CD4-positive, alpha-beta T cell treated with Interleukin-12 subunit alpha and Interleukin-12 subunit beta, for 1 hour (primary cell): ENCODE measurements at regions not wholly inside any gene's neighbourhood (a gene's known extent, or its start where the extent isn't known, plus 50 kb on each side); places are given as distances from the start of the nearest gene placed in this dataset.

Experiments used
- DNase-seq: peaks from one replicate; pipeline ENCODE4 v3.0.0-alpha.2; 2020

DNA sequence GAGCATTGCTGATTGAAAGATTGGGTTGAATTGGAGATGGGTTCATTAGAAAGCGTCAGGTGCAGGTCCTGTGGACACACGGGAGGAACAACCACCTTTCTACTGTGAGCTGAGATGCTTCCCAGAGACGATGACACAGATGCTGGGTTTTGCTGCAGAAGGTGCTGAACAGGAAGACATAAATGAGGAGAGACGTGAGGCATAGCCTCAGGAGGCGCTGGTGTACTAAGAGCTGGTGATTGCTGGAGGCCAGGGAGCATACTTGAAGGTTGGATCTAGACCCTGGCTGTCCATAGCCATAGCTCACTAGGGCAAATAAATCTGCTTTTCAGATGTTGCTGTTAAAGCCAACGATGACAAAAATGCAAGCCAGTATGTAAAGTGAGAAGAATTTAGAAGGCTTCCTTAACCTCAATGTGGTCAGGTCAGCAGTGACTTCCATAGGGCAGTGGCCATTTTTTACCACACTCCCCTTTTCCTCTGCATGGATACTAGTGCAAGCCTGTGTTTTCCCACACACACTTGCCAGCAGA is 153.7 kb downstream of the SOX11 start:
- no peak for DNase-seq

DNA sequence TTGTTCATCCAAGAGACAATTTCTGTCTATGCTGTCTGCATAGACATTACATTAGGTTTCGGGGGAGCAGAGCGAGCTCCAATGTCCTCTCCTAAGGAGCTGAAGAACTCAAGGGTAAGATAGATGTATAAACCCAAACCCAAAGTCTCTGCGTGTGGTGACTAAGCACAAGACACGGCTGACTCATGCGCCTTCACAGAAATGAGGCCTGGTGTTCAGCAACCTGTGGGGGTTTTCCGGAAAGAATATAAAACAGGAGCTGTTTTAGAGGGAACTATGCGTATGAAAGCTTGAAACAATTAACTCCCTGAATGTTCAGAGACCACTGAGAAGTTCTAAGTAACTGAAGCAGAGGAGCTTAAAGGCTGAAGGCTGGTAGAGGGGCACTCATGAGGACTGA is 154.7 kb downstream of the SOX11 start:
- no peak for DNase-seq

DNA sequence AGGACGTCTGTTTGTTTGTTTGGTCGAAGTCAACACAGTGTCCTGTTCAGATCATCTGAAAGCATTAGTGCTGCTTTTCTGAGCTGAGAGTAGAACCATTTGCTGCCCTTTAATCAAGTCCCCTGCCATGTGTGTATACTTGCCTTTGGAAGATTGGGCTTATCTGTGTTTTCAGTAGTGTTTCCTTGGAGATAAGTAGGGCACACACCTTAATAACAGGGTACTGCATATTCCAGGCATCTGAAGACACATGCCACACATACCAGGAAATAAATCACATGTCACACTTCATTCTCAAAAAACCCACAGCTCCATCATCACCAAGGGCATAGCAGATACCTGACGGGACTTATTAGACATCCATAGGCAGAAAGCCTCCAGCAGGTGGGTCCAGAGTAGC is 157.4 kb downstream of the SOX11 start:
- no peak for DNase-seq

DNA sequence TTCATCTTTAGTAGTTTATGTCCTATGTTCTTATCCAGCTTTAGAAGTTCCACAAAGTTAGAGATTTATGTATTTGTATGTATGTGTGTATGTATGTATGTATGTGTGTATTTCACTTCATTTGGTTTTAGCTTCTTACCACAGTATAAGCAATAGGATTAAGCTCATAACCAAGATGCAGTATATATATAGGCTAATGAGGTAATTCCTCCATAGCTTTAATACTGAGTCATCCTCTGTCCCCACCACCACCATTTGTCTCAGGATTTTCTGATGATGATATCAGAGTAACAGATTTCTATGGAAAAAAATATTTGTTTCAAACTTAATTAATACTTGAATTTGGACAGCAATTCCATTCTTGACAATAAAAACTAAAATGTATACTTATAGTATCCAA is 159.2 kb downstream of the SOX11 start:
- DNase-seq: no peak

DNA sequence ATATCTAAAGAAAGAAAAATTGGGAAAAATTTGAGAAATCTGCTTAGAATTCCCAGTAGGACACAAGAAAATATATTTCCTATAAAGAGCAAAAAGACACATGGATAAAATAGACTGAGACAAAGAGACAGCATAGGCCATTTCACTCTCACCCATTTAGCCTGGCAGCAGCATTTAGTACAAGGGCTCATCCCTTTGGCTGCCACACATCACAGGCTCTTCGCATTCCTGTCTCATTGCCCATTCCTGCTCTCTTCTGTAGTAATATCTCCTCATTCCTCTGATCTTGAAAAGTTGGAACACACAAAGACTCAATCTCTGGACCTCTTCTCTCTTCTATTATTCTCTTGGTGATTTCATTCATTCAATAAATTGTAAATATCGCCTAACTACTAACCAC is 162.6 kb downstream of the SOX11 start:
- no peak for DNase-seq

DNA sequence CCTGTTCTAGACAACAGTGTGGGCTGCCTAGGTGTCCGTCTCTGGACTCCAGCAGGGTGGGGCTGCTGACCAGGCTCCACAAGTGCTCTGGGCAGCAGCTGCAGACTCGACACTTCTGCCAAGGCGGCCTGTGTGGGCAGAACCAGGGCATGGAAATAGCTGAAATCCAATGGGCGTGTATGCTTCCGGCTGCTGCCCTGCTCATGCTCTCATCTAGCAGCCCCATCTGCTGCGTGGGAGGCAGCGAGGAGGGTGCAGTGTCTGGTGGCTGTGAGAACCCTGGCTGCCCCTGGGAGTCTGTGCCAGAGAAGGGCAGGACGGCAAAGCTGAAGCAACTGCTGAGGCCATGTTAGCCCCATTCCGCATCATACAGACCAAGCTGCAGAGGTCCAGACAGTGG is 174.9 kb downstream of the SOX11 start:
- DNase-seq: no peak

DNA sequence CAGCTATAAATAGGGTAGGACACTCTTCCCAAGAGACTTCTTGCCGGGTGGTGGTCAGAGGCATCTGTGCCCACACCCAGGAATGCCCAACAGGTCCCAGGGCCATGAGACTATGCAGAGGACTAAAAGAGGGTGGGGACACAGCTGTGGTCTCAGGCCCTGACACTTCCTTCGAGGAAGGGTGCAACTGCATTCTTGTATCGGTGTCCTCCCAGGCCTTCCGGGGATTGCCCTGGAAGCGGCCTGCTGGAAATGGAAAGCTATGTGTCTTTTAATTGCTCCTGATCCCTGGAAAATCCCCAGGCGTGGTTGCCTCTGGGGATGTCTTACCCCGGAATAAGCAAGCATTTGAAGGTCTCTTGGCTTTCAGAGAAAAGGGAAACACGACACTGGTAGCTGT is 176.7 kb downstream of the SOX11 start:
- no peak for DNase-seq

DNA sequence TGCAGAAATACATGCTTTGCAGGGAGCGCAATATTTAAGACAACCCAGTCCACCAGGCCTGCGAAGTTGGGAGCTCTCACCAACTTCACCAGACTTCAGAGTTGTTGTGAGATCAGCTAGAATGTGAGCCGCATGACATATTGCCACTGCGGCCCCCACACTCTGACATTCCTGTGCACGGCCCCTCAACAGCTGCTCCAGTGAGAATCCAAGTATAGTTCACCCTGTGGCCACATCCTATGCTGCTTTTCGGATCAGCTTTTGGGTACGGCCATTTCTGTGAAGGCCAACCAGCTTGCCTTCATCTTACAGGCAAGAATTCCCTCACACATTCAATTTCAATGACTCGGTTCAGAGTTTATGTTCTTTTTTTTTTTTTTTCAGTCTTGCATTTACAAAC is 177.8 kb downstream of the SOX11 start:
- DNase-seq: no peak

DNA sequence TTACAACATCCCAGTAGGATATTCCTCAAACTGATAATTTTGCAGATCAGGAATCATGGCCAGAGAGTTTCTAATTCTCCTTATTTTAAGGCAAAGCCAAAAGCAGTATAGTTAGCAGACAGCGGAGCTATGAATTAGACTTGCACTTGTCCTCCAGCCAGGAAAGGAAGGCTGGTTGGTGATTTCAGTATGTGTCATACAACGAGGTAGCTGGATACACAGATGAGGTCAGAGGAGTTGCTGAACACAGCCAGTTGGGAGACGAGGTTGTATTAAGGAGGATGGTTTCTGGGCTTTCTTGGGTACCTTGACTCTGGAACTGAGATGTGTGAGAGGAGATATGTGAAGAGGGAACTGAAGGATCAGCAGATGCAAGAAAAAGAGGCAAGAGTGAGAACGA is 185.2 kb downstream of the SOX11 start:
- no peak for DNase-seq

DNA sequence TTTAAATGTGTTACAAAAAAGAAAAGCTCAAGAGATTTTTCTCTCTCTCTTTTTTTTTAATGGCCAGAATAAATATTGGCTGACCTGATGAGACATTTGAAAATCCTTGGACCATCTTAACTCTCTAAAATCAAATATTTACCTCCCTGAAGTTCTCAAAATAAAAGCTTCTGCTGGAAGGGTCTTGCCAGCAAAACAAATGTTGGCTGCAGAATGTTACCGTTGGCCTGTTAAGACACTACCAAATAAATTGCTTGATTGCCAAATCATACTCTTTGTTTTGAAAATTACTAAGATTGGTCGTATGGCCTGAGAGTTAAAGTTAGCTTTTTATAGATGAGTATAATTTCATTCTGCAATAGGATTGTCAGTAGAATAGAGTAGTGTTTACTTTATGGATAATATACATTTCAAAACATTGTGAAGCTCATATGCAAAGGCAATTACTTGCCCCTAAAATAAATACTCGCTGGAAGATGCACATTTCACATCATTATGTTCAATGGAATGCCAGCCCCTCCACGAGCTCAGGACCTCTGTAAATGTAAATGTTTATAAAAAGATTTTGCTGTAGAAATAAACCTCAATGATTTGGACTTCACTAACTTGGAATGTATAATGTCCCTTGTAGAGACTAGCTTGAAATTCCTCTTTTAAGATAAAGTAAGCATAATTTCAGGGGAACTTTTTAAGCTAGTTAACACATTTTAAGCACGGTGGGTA is 193.4 kb downstream of the SOX11 start:
- no peak for DNase-seq

DNA sequence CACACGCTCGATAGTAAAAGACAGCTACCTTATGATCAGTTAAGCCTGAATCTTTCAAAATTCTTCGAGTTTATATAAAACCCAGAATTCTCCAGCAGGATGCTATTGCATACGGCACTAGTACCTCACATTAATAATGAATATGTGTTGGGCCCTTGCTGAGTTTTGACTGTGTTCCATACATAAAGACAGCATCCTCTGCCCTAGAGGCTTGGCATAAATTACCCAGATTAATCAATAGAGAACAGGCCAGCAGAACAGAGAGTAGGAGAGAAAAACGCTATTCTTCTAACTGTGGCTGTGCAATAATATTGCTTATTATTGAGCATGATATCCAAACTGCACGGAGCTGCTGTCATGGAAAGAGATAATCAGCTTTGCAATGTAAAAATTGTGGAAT is 194.3 kb downstream of the SOX11 start:
- no peak for DNase-seq

DNA sequence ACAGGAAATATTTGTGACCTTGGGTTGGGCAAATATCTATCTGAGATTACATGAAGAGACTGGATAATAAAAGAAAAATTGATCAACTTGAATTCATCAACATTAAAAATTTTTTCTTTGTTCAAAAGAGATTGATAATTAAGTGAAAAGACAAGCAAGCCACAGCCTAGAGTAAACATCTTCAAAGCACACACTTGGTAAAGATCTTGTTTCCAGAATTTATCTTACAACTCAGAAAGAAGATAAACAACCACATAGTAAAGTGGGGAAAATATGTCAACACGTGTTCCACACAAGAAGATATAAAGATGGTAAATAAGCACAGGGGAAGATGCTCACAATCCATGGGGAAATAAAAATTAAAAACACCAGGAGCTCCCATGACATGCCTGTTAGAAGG is 195.9 kb downstream of the SOX11 start:
- no peak for DNase-seq

DNA sequence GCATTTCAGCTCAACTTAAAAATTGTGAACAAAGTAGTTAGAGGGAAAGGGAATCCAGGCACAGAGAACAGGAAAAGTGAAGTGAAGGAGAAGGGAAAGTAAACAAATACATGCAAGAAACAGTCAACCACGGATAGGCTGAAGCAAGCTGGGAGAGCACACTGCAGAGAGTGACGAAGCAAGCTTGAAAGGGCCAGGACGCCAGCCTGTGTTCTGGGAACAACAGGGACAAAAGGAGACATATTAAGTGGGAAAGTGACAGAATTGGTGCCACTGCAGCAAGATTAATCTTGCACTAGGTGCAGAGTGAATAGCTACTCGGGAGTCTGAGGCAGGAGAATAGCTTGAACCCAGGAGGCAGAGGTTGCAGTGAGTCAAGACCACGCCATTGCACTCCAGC is 197.3 kb downstream of the SOX11 start:
- DNase-seq: no peak

DNA sequence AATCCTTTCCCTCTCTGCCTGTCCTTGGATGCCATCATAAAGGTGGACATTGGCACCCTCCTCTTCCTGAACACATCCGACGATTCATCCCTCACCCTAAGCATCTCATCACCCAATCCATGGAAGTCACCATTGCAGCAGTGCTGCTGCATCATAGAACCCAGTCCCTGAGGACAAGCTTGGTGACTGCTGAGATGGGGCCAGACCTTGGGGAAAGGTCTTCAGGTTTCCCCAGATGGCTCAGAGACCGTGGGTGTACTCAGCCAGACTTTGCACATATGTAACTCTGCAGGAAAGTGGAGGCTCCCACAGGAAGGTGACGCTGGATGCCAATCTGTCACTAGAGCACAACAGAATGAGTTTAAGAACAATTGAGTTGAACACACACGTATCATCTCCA is 202.2 kb downstream of the SOX11 start:
- DNase-seq: no peak

DNA sequence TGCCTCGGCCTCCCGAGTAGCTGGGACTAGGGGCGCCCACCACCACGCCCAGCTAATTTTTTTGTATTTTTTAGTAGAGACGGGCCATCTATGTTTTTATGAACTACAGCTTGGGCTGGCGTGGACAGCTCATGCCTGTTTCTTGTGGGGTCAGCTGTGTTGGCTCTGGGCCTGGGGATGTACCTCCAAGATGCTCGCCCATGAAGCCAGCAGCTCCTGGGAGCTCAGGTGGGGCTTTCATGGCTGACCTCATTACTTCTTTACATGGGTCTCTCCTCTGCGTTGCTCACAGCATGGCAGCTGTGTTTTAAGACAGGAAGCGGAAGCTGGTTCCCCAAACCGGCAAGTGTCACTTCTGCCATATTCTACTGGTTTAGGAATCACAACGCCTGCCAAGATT is 203.1 kb downstream of the SOX11 start:
- no peak for DNase-seq

DNA sequence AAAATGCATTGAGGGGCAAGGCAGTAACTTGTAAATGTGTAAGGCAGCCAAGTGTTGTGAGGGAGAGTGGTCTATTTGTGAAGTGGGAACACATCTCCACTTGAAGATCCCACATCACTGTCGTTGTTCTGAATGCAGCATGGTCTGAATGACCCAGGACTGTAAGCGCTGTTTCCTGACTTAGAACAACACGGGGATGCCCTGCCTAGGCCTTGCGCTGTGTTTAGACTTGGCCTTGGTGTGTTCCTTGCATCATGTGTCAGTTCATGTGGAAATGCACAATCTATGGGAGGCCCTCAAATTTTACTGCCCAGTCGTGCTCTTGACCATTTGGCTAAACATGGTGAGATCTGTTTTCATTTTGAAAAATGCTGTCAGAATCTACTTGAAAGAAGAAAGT is 205.1 kb downstream of the SOX11 start:
- DNase-seq: no peak

DNA sequence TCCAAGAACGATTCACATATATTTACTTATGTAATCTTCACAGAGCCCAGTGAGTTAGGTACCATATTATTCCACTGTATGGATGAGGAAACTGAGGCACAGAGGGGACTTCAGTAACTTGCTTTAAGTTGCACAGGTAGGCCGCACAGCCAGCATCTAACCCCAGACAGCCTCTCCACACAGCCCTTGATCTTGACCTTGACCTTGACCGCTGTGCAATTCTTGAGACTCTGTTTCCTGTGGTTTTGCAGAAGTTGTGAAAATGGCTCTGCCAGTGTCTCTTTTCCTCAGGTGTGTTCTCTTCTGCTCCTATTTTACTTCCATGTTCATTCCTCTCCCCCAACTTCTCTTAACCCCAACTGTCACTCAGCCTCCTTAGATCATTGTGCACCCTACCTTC is 206.5 kb downstream of the SOX11 start:
- DNase-seq: no peak

DNA sequence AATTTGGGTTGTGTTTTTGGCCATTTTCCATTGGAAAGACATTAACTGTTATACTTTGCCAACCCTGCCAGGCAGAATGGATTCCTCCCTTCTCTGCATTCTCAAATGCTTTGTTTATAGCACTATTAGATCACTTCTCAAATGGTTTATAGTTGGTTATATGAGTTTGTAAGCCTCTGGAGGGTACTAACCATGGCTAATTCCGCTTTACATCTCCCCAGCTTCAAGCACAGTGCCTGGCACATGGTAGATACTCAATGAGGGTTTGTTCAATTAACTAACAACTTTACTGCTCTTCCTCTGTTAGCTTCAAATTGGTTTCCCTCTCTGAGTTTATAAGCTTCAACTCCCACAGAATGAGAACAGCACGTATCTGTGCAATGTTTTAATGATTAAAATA is 213.5 kb downstream of the SOX11 start:
- DNase-seq: no peak

DNA sequence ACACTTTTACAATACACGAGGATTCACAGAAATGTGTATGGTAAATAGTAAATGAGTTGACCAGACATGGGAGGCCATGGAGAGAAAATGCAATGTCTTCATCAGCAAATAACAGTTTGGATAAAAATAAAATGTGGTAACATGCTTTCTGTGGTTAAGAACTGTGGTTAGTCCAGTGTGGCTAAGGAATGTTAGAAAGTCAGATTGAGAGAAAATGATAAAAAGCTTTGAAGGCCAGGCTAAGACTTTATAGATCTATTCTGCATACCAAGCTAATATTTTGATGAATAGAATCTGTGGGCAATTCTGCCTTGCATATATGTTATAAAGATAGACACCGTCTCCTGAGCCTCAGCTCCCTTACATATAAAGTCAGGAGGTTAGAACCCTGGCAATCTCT is 215.9 kb downstream of the SOX11 start:
- DNase-seq: no peak

DNA sequence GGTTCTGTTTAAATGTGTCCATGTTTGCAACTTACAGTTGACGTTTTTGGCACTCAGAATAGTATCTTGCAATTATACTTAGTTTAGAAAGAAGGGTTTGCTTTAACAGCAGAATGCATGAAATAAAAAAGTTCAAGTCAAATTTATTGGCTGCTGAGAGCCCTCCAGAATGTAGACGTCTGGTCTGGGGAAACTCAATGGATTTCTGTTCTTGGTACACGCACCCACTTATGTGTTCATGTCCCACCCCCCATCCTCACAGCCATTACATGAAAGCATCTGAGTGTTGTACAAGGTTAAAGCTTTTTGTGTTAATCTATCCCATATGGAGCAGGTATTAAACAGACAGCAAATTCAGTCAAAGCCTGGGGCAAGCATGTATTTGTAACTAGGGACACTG is 219.5 kb downstream of the SOX11 start:
- DNase-seq: no peak

DNA sequence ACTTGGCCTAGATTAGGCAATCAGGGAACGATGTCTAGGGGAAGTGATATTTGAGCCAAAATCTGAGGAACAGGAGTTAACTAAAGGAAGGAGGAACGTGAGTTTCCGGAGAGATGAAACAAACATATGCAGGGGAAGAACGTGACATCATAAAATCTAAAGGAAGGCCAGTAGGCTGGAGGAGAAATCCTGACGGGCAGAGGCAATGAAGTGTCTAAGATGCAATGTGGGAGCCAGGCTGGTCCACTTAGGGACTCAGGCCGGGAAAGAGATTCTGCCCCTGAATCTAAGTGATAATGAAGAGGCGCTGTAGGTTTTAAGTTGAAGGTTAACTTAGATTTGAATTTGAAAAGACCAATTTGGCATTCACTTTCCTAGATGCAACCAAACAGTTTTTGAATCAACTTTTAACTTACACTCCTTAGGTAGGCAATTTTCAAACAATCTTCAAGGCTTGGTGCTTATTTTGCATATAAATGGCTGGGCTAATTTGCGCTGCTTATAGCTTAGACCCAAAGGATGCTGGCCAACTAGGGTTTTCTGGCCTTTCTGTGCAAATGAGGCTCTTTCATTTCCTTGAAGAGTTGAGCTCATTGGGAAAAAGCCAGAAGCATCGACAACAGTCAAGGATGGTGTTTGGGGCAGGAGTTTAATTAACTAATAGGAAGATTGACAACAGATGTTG is 221.7 kb downstream of the SOX11 start:
- DNase-seq: no peak

DNA sequence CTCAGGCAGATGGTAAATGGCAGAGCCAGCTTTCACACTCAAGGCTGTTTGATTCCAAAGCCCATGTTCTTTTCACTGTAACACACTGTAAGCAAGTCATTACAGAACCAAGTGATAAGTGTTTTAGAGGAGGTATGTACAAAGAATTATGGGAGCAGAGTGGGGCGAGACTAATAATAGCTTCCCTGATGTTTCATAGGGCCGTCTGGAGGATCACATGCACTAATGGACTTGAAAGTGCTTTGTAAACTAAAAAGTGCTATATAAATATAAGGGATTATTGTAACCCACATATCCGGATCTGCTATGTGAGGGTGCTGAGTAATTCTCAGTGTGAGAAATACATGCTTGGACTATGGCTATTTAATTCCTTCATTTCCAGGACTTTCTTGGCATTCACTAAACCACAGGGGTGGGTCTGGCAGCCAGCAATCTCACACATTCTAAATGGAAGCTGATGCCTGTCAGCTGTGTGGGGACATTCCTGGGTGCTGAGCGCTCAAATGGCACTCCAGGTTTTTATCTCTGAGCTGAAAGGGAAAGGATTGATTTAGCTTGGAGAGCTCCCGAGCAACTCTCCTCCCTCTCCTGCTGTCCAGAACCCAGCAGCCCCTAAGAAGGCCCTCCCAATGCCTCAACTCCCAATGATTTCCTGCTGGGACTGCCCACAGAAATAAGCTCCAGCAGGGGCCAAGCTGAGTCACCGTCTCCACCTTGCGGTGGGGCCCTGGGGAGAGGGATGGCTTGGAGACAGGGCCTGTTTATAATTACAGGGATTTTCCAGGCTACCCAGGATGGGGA is 222.8 kb downstream of the SOX11 start:
- DNase-seq: no peak

DNA sequence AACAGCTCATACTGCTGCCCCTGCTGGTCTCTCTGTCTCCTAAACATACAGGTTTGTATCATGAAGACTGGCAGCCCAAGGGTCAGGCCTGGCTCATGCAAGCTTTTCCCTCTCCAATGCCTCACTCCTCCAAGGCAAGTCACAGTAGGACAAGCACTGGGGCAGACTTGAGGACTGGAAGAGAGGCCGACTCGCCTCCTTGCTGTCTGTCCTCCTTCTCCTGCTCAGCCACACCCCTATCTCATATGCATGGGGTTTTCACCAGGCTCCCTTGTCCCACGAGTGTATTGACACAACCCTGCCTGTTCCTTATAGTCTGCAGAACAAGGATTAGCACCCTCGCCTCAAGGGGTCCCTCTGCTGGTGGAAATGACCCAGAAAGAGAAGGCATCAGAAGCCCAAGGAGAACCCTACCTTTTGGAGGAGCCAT is 223.7 kb downstream of the SOX11 start:
- DNase-seq: no peak

DNA sequence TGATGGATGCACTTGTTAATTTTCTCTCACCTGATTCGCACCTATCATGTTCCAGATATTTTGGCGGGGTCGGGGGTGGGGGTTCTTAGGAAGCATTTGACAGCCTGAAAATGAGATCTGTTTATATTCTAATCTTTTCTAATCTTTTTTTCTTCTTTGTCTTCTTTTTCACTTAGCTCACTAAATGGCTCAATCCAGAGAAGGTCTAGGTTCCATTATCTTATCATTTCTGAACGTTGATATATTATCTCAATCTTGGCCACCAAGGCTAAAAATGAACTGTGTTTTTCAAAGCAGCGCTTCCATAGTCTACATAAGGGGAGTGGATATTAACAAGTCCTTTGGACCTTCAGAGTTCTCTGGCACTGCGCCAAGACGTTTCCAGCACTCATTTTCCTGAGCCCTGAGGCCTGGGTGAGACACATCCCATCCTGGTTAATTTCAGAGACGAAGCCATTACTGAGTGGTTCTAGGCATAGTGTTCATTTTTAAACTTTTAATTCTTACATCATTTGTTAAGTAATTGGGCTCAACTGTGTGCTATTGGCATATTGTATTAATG is 229.0 kb downstream of the SOX11 start:
- DNase-seq: no peak
